DMS 273 (cell line): ENCODE measurements at regions not wholly inside any gene's neighbourhood (a gene's known extent, or its start where the extent isn't known, plus 50 kb on each side); places are given as distances from the start of the nearest gene placed in this dataset.

Experiments used
- DNase-seq: peaks from one replicate; lab custom pipeline; 2025; ENCODE audit not compliant: unreplicated experiment; lab: John Stamatoyannopoulos, UW

DNA sequence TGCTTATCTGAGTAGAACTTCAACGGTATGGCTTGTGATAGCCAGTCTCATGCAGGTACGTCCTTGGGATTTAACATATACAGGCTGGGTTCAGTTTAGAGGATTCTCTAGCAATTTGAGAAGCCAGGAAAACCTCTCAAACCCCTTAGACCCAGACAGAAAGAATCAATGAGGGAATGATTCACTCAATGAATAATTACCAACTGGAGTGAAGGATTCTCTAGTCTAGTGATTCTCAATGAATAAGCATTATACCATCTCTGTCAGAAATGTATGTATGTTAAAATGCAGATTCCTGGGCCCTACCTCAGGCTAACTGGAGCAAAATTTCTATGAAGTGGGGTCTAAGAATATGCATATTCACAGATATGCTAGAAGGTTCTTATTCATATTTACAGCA lies 54.5 kb upstream of the APP start:
- DNase-seq, result no peak

DNA sequence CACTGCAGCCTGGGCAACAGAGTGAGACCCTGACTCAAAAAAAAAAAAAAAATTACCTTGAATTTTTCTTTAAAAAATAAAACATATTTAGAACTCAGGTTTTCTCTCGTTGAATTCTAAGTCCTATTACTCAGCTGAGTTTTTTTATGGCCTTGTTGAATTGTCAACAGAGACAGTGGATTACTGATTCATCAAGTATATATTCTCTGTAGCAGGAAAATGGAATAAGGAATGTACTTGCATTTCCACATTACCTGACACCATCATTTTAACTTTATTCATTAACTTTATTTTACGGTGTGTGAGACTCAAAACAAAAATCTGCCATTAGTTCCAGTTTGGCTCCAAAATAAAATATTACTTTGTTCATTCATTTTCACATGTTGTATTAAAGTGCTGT lies 53.8 kb upstream of the APP start:
- DNase-seq, result no peak
